ENCODE measurements at regions not wholly inside any gene's neighbourhood (a gene's known extent, or its start where the extent isn't known, plus 50 kb on each side); places are given as distances from the start of the nearest gene placed in this dataset.
"Not testable (repeated sequence)": the region's sequence is repeated elsewhere in the genome, so short reads cannot be mapped to it uniquely, and the experiment has no call there.

DNA sequence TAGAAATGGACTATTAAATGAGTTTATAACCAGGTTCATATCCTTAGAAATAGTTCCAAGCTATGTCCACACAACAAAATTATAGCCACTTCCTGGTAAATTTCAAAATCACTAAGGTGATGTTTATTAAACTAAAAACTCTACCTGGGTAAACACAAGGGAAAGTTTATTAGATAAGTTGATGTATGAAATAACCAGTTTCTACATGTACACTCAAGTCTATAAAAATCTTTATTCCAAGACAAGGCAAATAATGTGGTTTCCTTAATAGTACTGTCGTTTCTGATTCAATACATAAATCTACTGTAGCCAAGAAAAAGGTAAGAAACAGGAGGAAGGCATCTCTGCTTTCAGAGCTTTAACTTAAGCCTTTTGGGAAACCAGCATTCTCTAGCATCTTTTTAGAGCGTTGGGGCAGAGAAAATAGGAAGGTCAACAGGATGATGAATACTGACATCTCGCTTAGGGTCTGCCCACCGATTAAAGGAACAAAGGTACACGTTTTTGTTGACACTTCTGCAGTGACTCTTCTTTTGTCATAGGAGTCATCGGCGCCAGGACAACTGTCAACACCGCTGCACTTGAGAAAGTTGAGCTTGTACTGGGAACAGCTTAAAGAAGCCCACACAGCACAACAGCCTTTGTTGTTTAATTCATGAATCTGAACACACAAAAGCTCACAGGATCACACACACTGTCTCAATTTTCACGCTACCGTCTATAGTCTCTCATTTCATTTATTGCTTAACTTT lies 513.6 kb downstream of the SLCO4C1 start:
- no peak for DNase-seq (ENCODE audit: low read depth in 2 of 2)

DNA sequence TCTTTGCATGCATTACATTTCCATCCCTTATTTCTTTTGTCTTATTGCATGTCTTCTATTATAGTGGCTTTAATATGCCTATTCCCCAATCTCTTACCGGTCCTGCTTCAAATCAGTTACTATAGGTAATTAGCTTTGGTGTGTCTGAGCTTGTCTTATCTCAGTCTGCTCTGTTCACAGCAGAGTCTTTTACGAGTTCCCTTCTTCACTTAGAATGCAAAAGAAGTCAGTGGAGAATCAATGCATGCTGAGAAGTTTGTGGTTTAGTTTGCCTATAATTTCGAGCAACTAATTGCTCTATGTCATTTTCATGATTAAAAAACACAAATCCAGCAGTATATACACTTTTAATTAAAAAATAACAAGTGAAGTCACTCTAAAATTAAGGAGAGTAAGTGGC lies 545.0 kb downstream of the SLCO4C1 start:
- DNase-seq (ENCODE audit: low read depth in 2 of 2), result no peak

- DNase-seq (ENCODE audit: low read depth in 2 of 2), result not testable (repeated sequence)
Measured at GRCh38 chr5:101743000-101743399, 553.1 kb downstream of the SLCO4C1 start.

GRCh38 chr5:101728933-101729332 lies 567.2 kb downstream of the SLCO4C1 start:
- DNase-seq (ENCODE audit: low read depth in 2 of 2), result no peak

DNA sequence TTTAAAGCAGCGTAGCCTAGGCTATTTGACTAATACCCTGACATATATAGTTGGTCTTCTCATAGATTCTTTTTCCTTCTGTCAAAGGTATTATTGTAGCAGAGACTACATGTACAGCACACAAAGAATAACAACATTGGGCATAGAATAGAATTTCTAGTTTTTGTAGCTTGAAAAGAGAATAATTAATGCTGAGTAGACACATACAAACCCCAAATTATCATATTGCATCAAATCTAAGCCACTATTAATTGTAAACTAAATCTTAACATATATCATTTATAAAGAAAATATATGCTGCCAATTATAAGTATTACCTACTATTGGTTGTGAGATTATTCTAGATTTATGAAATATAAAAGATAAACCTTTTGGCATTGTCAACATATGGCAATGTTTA lies 574.5 kb downstream of the SLCO4C1 start:
- DNase-seq (ENCODE audit: low read depth in 2 of 2), result no peak

DNA sequence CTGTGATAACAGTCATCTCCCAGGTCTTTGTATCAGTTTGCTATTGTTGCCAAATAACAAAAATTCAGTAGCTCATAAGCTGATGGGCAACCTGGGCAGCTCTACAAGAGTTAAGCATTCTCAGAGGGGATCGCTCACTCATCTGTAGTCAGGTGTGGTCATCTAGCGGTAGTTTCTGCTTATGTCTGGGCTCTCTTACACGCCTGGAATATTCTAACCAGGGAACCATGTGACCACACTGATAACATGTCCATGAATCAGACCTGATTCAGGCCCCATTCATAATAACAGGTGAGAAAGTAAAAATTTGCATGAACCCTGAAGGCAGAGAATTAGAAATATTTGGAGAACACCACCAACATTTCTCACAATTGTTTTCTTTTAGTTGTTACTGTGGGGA lies 576.1 kb downstream of the SLCO4C1 start:
- no peak for DNase-seq (ENCODE audit: low read depth in 2 of 2)

GRCh38 chr5:101717721-101718120 lies 578.4 kb downstream of the SLCO4C1 start:
- no peak for DNase-seq (ENCODE audit: low read depth in 2 of 2)

DNA sequence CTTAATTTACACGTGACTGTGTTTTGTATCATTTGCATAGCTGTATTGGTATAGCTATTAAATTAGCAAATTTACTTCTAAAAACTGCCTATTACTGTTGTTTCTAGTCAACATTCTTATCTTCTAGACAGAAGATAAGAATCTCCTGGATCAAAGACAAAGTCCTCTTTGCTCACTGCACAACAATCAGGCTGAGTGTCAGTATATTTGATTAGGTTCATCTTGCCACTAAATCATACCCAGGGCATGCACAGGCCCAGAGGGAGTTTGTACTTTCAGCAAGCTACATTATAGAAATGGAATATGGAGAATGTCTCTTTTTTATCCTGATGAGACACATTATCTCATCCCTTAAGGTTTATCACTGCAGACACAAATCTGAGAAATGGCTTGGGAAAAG lies 579.1 kb downstream of the SLCO4C1 start:
- no peak for DNase-seq (ENCODE audit: low read depth in 2 of 2)

GRCh38 chr5:101715790-101716189 lies 580.3 kb downstream of the SLCO4C1 start:
- DNase-seq (ENCODE audit: low read depth in 2 of 2), result not testable (repeated sequence)

DNA sequence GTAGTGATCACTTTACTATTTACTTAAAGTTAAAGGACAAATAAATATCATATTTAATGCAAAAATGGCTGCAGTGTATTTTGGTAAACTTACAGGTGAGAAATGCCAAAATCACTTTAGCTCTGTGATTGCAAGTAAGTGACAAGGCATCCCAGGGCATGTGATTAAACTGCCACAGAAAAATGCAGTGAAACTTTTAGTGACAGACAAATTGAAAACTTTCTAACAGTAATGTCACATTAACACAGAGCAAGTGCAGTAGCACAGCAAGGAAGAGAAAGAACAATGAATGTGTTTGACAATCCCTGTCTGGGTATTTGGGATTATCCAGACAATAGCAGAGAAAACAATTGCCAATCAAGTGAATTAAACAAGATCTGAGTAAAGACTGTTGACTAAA lies 606.8 kb downstream of the SLCO4C1 start:
- no peak for DNase-seq (ENCODE audit: low read depth in 2 of 2)

DNA sequence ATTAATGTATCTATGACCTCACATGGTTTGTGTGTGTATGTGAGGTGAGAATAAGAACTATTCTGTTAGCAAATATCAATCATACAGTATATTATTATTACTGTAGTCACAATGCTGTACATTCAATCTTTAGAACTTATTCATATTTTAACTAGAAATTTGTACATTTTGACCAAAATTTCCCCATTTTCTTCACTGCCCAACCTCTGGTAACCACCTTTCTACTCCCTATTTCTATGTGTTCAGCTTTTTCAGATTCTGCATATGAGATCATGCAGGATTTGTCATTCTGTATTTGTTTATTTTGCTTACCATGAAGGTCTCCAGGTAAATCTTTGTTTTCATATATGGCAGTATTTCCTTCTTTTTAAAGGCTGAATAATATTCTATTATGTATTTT lies 607.9 kb downstream of the SLCO4C1 start:
- DNase-seq (ENCODE audit: low read depth in 2 of 2), result no peak

DNA sequence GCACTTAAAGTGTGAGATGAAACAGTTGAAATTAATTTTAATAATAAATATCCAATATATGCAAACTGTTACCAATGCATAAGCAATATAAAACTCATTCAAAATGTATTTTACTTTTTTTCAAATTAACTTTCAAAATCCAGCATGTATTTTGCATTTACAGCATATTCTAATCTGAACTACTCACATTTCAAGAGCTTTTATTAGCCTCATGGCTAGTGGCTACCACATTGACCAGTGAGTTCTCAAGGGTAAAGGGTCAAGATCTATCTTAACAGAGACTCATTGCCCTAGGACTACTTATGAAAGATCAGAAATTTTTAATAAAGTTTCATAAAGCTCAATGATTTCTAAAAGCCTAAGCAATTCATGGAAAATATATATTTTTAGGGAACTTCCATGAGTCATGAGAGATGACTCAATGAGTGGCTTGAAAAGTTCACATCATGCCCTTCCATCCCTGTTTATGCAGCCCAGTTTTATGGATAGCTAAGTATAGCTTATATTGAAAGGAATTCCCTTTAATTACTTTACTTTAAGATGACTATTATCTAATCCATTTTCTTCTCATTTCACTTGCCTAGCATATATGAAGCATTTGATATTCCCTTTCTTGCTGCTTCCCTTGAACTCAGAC lies 608.6 kb downstream of the SLCO4C1 start:
- no peak for DNase-seq (ENCODE audit: low read depth in 2 of 2)

- no peak for DNase-seq (ENCODE audit: low read depth in 2 of 2)
Measured at GRCh38 chr5:101686536-101687157, 609.4 kb downstream of the SLCO4C1 start.

GRCh38 chr5:101679816-101680215 lies 616.3 kb downstream of the SLCO4C1 start:
- no peak for DNase-seq (ENCODE audit: low read depth in 2 of 2)

DNA sequence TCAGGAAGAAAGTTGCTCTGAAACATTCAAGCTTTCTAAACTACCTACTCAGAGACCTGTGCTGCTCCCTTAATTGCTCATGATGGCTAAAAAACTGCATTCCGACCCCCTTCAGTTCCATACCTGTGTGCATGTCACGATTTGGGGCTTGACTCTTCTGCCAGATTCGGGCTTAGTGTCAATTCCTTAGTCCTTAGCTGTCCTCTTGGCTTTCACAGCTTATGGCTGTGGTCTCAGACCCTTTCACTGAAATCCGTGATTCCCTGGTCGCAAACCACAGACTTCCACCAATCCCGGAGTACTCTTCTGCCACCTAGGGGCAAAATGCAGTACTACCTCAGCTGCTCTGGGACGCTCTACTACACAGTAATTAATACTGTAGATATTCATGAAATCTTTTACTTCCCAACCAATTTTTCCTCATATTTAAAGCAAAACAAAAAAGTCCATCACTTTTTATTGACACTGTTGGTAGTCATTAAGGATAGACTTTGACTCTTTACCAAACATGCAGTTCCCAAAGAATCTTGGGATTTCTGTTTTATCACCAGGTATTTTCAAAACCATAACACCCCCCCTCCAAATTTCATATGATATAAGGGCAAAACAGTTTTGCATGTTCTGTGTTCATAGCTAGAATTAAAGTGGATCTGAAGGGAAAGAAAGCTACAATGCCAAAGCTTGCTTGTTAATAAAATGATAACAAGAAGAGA lies 617.4 kb downstream of the SLCO4C1 start:
- DNase-seq (ENCODE audit: low read depth in 2 of 2), result peak; percentile 6 to 18

DNA sequence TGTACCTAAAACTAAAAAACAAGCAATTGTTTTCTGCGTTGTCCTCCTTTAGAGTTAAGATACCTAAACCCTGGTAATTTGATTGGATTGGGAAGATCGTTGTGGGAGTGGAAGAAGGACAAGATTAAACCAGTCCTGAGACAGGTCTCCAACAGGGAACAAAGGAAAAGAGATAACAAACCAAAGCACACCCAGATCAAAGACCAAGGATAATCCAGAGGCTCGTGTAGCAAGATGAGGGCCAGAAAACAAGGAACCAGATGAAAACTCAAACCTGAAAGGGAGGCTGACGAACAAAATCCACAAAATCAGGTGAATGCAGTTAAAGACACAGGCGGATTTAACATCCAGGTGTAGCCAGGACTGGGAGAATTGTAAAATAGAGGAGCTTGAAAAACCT lies 618.1 kb downstream of the SLCO4C1 start:
- DNase-seq (ENCODE audit: low read depth in 2 of 2), result no peak

DNA sequence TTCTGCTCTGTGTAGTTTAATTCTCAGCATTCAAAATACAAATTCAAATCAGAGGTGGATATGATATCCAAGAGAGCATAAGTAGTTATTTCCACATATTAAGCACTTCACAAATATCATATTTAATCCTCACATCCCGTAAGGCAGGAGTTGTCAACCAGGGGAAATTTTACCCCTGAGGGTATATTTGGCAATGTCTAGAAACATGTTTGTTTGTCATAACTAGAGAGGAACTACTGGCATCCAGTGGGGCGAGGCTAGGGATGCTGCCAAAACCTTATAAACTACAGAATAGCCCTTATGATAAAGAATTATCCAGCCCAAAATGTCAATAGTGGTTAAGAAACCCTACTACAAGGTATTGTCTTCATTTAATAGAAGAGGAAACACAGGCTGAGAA lies 619.4 kb downstream of the SLCO4C1 start:
- no peak for DNase-seq (ENCODE audit: low read depth in 2 of 2)

GRCh38 chr5:101675510-101676219 lies 620.4 kb downstream of the SLCO4C1 start:
- DNase-seq (ENCODE audit: low read depth in 2 of 2), result no peak

DNA sequence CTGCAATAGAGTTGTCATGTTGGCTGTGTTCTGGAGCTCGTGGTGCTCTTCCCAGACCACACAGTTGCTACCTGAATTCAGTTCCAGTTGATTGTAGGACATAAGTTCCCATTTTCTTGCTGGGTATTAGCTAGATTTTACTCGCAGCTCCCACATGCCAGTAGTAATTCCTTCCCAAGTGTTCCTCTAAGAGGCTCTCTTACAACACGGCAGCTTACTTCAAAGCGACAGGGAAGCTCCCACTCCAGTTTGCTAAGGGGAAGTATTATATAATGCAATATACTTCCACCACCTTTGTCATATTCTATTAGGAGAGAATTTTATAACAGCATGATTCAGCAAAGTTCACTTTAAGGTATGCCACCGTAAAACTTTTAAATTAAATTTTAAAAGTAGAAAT lies 623.0 kb downstream of the SLCO4C1 start:
- DNase-seq (ENCODE audit: low read depth in 2 of 2), result no peak

- DNase-seq (ENCODE audit: low read depth in 2 of 2), result no peak
Measured at GRCh38 chr5:101664071-101664791, 631.9 kb downstream of the SLCO4C1 start.

DNA sequence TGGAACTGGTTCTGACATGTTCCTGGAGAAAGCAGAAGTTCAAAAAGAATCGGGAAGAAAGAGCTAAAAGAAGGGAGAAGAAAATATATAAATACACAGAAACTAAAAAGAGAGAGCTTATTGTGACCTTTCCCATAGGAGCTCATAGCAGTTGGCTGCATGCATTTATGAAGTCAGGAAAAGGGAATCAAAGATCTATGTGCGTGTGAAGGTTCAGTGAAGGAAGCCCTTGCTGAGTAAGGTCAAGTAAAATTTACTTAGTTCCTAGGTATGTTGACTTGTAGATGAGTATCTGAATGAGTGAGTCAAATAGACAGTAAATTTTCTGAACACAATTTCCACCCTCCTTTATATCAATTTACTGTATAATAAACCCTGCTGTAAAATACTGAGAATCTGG lies 632.5 kb downstream of the SLCO4C1 start:
- DNase-seq (ENCODE audit: low read depth in 2 of 2), result no peak

All from activated CD4-positive, alpha-beta T cell treated with anti-CD3 and anti-CD28 coated beads for 24 hours (primary cell).